ENCODE measurements at regions not wholly inside any gene's neighbourhood (a gene's known extent, or its start where the extent isn't known, plus 50 kb on each side); places are given as distances from the start of the nearest gene placed in this dataset.

DNA sequence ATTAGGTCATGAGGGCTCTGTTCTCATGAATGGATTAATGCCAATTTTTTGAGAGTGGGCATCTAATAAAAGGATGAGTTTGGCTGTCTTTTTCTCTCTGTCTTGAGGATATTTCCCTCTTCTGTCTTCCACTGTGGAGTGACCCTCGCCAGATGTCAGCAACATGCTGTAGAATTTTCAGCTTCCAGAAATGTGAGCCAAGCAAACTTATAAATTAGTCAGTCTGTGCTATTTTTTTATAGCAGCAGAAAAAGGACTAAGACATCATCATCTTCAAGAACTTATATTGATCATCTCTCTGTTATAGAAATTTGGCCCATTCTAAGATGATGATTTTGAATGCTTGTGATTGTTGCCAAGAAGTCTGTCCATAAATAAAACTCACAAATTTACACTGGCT, 431.4 kb downstream of the FGF9 start:
- DNase-seq (no peak), ATAC-seq (no peak)
- intact Hi-C loops (cut with micrococcal nuclease) = no loop called here

DNA sequence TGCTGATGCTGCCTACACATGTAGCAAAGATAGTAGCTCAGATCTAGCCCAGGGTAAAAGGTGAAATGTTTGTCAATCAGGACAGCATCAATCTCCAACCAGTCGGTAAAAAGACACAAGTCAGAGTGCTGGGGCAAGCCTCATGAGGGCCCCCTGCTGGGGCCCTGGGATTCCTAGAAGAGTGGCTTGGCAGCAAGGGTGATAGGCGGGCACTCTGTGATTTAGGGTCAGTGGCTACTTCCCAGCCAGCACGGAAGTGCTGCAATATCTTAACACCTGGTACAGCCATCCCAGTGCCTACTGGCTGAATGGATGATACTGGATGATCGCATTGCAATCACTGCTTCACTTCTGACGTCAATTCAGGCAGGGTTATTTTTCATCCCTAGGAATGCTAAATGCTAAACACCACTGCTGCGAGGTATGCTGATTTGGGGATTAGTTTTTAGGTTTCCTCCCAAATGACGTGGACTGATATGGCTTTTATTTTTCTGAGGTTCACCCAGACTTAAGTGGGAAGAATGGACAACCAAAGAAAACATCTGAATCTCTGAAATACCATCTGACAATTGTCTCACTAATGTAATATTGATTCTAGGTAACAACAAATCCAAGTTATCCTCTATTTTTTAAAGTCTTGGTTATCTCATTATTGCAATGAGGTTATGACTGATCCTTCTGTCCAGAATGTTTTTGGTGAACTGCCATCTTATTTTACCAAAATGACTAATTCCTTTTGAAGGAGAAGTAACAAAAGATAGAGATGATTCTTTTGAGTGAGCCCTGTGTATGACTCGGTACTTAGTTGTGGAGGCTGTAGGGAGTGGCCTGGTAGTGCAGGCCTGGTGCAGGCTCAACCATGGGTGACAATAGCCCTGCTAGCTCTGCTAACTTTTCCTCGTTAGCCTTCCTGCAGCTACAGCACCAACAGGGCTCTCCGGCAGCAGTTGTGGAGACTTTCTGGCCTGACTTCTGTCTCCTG, 432.5 kb downstream of the FGF9 start:
- ATAC-seq (no peak), DNase-seq (no peak)
- intact Hi-C loops (cut with micrococcal nuclease) = no loop called here

DNA sequence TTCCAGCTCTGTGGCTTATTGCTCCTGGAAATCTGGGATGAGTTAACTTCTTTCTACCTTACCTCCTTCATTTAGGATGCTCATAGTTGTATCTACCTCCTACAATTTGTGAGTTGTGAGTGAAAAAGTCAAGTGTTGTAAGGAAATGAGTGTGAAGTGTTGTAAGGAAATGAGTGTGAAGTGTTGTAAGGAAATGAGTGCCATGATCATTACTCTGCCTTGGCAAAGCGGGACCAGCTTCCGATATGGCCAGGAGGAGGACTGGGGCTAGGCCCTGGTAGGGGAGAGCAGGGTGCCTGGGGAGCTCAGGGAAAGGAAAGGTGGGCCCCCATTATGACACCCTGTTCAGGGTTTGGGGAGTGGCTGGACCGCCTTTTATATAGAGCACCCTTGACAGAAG, 435.2 kb downstream of the FGF9 start:
- DNase-seq = no peak
- intact Hi-C loops (cut with micrococcal nuclease) = no loop called here
- ATAC-seq = no peak

DNA sequence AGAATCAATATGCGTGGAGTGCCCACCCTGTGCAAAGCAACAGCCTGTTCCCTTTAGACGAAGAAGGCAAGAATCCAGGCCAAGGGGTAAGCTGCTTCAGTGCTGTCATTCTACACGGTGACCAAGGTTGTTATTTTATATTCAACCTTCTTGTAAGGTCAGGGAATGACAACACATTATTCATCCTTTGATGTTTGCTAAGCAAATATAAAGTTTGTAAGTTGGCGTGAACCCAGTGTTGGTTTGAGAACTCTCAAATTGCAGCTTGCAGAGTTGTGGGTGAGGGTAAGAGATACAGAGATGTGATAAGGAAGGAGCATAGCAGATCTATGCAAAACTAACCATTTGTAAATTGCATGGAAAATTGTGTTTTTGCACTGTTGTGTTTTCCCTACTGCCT, 436.7 kb downstream of the FGF9 start:
- ATAC-seq (no peak), DNase-seq (no peak)
- intact Hi-C loops (cut with micrococcal nuclease) = no loop called here

DNA sequence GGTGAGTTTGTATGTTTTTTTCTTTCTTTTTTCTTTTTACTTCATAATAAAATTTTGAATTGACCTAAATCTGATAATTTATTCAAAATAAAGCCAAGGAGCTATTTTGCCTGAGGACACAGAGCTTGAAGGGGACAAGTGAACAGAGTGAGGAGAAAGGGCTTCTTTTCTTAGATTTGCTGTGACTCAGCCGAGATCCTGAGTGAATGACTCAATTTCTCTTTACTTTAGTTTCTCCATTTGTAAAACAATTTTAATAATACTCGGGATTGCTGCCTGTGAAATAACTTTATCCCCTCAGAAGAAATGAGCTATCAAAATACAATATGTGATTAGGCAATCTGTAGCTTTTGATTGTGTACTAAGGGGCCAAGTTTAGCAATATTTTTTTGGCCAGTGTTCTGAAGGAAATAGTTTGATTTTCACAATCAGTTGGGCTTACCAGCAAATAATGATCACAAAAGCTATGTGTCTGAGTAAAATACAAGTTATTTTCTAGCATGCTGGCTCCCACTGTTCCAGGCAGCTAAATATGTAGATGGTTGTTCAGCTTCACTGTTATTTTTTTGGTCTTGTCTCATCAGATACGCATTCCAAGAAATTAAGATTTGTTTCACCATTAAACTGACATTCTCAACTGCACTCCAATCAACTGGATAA, 437.5 kb downstream of the FGF9 start:
- intact Hi-C loops (cut with micrococcal nuclease) = no loop called here
- ATAC-seq = peak; percentile 35

DNA sequence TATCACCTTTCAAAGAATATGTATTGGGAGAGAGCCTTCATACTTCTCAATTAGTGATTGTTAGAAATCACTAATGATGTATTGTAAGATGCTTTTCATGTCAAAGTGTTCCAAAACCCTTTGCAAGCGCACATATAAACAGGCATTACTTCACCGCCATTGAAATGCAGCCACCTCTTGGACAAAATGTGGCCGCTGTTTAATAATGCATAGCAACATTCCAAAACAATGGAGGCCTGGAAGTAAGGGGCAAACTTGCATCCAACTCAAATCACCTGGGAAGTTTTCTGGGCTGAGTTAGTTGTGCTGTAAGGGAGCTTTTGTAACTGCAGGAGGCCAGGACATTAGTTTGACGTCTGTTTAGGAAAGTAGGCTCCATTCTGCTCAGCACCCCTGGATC, 438.1 kb downstream of the FGF9 start:
- intact Hi-C loops (cut with micrococcal nuclease) = no loop called here
- DNase-seq (no peak), ATAC-seq (no peak)

More for the DNA sequence above, 437.5 kb downstream of the FGF9 start:
- DNase-seq = no peak

DNA sequence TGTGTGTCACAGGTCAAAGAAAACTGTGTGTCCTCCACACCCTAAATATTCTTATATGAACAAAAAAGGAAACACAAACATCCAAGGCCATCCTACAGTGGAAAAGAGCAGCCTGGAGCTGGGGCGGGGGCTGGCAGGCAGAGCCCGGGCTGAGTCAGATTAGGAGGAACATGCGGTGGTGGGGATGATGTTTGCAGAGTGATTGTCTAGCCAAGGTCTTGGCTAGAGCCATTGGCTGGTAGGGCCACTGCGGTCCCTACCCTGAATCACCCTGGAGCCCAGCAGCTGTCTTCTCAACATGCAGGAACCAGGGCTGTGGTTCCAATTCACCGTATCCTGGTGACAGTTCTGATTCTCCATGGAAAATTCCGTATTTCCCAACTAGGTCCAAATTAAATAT, 439.5 kb downstream of the FGF9 start:
- DNase-seq (no peak), ATAC-seq (peak; percentile 23)
- intact Hi-C loops (cut with micrococcal nuclease) = no loop called here

DNA sequence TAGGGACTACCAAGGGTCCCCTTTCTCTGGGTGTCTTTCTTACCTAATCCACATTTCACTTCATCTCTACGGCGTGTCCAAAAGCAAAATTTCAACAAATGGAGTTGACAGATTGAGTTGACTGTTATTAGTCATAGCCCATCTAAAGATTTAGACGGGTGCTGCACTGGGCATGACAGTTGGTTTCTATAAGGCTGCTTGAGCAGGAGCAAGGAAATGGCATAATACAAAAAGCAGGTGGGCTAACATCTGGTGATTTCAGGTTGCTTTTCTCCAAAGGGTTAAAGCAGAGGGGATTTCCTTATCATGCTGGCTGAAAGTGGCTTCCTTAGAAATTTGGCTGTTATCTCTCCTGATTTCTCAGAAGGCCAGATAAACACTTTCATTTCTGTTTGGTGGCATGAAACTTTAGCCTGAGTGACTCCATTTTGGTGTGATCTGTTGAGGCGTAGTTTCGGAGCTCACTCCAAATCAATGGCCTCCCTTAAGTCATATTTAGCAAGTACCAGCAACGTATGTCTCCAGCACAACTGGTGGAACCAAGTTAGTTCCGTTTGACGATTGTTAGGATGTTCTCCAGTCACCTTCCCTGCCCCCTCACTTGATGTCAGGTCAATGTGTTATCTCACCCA, 440.4 kb downstream of the FGF9 start:
- intact Hi-C loops (cut with micrococcal nuclease) = no loop called here
- DNase-seq (no peak), ATAC-seq (no peak)

DNA sequence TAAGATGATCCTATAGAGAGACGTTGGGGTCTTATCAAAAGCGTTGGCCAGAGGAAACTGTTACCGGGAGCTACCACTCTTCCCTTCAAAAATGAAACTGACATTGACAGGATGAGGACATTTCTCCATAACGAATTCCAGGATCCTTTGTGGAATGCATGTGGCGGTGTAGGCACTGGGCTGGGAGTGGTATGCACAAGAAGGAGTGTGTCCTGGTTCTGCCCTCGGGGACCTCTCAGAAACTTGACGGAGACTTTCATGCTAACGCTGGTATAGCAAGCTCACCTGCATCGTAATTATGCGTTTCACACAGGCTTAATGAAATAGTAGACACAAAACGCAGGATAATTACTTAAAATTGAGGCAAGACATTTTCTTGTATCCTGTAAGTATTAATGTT, 441.1 kb downstream of the FGF9 start:
- no peak for DNase-seq
- no peak for ATAC-seq
- intact Hi-C loops (cut with micrococcal nuclease) = no loop called here

DNA sequence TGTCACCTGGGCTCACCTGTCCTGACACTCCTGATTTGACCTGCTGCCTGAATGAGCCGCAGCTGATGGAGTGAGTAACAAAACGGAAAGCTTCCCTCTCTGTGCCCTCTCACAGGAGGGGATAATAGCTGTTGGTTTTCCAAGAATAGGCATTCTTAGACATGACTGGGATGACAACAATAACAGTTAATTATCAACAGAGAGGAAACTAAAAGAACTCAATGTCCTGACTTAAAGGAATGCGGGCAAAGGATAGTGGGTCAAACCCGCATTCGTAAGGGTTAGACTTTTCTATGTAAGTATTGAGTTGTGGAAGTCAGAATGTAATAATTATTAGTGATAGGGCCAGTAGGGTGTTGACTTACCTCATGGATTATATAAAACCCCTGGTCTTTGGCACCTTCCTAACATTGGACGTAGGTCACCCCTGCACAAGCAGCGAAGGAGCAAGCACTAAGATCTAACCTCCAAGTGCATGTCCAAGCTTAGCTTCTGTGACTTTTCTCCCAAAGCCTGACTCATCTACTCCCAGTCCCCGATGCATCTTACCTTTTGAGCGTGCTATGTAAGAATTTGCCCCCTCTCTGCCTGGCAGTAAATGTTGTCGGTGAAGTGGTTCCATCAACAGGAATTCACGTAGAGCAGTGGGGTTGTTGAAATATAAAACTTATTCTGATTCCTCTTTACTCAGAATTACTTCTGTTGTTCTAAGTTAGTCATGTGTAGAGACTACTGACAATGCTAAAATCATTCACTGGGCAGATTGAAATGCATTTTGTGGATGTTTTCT, 442.3 kb downstream of the FGF9 start:
- DNase-seq = no peak
- intact Hi-C loops (cut with micrococcal nuclease) = no loop called here
- no peak for ATAC-seq

DNA sequence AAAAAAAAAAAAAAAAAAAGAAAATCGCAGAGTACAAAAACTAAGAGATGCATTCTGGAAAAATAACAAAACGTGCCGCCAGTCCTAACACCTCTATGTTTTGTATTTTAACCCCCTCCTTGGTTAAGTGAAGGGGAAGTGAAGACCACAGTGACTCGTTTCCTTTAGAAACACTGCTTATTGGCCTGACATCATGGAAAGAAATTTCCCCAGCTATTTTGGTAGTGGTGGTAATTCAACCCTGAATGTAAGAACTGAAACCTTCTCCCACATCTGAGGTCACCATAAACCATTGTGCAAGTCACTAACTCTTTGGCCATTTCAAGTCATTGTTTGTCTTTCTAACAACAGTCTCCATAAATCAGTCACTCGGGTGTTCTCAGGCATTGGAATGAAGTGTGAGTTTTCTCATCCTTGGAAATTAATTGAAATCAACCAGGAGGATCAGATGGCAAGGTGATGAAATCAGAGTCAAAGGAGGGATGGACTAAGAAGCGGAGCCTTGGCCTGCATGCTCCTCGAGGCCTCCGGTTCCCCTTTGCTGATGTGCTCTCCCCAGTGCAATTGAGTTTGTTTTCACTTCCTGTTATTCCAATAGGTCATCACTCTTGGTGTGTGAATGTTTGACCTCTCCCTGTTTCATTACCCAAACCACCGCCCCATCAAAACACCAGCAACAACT, 443.9 kb downstream of the FGF9 start:
- no peak for DNase-seq
- intact Hi-C loops (cut with micrococcal nuclease) = no loop called here

DNA sequence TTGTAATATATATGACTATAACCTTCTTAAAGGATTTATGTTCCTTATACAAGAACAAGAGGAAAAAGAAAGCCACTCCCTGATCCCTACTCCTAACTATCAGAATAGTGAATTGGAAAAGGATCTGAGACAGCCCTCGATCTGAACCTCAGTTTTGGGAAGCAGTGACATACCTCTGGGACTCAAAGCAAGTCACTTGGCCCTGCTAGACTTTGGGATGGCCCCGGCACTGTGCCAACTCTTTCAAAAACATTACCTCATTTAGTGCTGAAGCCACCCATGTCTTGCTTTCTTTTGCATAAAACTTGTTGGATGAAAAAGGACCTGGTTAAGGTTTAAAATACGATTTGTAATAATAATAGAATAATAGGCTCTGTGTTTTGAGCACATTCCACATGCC, 447.3 kb downstream of the FGF9 start:
- no peak for ATAC-seq
- intact Hi-C loops (cut with micrococcal nuclease) = no loop called here
- no peak for DNase-seq

More for the DNA sequence above, 443.9 kb downstream of the FGF9 start:
- ATAC-seq = peak; percentile 26

DNA sequence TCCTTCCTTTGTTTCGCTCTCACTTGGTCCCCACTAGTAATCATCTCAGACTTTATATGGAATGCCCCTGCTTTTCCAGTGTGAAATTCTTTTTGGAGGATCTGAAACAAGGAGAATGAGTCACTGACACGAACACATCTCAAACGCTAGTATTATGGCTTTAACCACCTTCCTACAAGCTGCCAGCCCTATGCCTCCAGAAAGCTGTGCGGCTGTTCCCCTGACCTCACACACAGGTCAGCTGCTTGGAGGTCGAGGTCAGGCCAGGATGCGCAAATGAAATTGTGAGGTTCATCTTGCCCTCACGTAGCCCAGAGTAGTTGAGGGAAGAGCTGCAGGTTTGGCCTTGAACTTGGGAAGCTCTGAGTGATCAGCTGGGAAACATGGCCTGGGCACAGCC, 449.8 kb downstream of the FGF9 start:
- intact Hi-C loops (cut with micrococcal nuclease) = no loop called here
- DNase-seq (no peak), ATAC-seq (no peak)

DNA sequence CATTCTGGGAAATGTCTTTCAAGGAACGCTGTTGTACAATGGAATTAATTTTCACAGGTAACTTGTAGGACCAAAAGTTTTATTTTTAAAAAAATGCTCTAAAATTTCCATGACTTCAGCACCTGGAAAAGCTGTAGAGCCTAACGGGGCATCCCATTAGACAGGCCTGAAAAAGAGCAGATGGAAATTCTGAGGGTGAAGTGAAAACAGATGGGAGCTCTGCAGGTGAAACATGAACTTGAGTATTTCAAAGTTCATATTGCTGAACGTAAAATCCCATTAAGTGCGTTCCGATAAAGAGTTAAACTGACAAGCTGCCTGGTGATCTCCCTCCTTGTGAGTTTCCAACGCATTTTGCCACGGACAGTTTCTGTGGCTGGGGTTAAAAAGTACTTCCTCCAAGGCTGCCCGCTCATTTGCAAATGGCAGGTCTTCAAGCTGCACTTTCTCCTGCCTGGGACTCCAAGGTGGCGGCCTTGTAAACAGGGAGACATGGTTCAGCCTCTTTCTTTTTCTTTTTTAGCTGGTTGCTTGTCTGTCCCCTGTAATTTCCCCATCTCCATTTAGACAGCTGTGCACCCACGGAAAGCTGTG, 450.4 kb downstream of the FGF9 start:
- intact Hi-C loops (cut with micrococcal nuclease) = no loop called here
- ATAC-seq (no peak), DNase-seq (no peak)

DNA sequence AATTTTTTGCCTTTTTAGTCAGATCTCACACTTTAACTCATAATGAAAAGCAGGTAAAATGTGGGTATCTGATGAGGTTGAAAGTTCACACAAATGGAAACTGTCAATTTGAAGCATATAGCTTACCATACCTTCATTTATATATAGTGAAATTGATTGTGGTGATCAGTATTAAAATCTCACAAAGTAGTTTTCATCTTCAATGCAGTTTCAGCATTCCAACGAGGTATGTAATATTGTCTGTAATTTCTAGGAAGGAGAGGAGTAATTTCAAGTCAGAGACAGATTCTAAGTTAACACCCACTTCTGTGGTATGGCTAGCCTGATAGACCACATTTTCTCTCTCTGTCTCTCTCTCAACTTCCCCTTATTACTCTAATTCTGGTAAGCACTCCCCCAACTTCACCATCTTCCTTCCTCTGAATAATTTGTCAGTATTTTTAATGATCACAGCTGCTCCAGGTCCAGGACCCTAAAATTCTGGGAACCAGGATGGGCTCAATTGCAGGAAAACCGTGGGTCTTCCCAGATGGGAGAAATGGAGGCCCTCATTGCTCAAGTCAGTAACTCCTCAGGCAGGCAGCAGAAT, 455.7 kb downstream of the FGF9 start:
- intact Hi-C loops (cut with micrococcal nuclease) = no loop called here
- ATAC-seq (no peak), DNase-seq (no peak)

DNA sequence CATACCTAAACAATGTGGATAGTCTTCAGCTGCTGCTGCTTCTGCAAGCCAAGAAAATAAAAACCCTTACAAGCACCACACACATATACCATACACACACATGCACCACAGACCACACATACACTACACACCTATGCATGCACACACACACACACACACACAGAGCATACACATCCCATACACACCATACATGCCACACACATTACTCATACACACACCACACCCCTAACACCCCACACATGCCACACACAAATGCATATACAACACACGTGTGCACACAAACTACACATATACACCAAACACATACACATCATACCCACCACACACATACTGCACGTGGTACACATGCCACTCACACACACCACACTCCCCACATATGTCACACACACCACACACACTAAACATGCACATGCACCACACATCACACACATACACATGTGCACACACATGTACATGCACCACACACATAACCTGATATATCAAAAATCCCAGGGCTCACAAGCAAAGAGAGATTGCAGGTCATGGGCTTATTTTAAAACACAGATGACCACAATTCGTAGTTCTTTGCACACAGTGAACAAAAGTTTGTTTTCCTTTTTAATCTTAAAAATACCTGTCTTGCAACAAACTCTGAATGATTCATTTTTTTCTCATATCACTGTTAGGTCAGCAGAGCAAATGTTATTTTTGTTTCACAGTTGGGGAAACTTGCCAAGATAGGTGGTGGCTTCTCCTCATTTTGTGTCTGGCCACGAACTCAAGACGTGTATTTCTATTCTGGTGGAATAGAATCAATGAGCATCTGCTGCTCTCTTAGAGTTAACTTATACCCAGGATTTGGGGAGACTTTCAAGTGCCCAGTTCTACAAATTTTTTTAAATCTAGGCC, 456.6 kb downstream of the FGF9 start:
- ATAC-seq (no peak), DNase-seq (no peak)
- intact Hi-C loops (cut with micrococcal nuclease) = no loop called here

All from left ventricle myocardium superior (tissue), 1 donor.